ENCODE measurements at regions not wholly inside any gene's neighbourhood (a gene's known extent, or its start where the extent isn't known, plus 50 kb on each side); places are given as distances from the start of the nearest gene placed in this dataset.

DNA sequence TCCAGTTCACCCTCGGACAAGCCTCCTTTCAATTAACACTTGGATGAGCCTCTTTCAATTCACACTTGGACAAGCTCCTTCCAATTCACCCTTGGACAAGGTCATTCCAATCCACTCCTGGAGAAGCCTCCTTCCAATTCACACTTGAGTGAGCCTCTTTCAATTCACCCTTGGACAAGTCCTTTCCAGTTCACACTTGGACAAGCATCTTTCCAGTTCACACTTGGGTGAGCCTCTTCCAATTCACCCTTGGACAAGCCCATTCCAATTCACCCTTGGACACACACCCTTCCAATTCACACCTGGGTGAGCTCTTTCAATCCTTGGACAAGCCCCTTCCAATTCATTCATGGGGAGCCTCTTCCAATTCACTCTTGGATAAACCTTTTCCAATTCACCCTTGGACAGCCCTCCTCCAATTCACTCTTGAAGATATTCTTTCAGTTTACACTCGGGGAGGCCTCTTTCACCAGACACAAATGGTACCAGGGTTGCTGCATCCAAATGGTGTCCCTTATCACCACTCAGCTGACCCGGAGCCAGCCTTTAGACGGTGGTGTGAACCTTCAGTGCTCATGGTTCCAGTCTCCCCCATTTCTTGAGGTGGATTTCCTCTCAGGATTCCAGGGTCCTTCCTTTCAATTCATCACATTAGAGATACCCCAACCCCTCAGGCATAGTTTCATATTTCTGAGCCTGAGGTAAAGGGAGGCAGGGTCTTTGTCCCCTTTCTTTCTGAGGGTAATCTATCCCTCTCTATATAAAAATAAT is 183.6 kb downstream of the SH3BP4 start:
- H3K27ac ChIP-seq = no peak overlapping the region
- peak in 1 of 2 donors; percentile 30 for DNase-seq (ENCODE audit: low spot score in 2 of 2)
- H3K4me3 ChIP-seq = no peak overlapping the region
- intact Hi-C loops (cut with DNase I) = loop anchor here (5.0 to 10.0 kb wide), 2 partner anchors 457 to 609 kb away; no protein-coding TSS in a partner anchor
- no peaks in the 10 kb centered on the region for H3K4me1 ChIP-seq
- no peaks in the 10 kb centered on the region for H3K27me3 ChIP-seq
- TF ChIP-seq, protein P1, sequence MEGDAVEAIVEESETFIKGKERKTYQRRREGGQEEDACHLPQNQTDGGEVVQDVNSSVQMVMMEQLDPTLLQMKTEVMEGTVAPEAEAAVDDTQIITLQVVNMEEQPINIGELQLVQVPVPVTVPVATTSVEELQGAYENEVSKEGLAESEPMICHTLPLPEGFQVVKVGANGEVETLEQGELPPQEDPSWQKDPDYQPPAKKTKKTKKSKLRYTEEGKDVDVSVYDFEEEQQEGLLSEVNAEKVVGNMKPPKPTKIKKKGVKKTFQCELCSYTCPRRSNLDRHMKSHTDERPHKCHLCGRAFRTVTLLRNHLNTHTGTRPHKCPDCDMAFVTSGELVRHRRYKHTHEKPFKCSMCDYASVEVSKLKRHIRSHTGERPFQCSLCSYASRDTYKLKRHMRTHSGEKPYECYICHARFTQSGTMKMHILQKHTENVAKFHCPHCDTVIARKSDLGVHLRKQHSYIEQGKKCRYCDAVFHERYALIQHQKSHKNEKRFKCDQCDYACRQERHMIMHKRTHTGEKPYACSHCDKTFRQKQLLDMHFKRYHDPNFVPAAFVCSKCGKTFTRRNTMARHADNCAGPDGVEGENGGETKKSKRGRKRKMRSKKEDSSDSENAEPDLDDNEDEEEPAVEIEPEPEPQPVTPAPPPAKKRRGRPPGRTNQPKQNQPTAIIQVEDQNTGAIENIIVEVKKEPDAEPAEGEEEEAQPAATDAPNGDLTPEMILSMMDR (IDR thresholded peaks at IDR 0.05) = no peak
- no peaks in the 10 kb centered on the region for H3K36me3 ChIP-seq
- H3K9me3 ChIP-seq = no peaks in the 10 kb centered on the region

DNA sequence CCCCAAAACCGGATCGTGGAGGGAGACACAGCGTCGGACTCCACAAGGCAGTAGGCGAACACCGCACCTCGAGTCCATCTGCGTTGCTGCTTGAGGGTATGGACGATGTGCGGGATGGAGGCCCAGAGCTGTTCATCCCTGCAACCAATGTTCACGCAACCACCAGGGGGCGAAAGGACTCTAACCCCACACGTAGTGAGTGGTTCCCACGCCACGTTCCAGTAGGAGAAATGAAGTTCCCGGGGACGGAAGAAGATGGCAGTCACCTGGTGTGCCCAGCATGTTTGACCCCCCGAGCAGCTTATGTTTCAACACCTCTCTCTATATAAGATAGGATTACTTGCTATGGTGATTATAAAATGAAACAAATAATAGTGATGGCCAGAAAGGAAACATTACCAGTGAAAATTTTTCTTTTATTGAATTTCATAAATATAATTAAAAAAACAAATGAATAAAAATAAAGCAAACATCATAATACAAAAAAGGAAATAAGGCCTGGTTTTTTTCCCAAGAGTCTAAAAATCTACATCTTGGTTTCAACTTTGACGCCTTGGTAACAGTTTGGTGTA is 184.3 kb downstream of the SH3BP4 start:
- H3K4me1 ChIP-seq = no peaks in the 10 kb centered on the region
- H3K27ac ChIP-seq = no peak overlapping the region
- intact Hi-C loops (cut with DNase I) = loop anchor here (5.0 to 10.0 kb wide), 2 partner anchors 456 to 609 kb away; no protein-coding TSS in a partner anchor
- H3K4me3 ChIP-seq = no peak overlapping the region
- peak in 1 of 2 donors; percentile 69 for DNase-seq (ENCODE audit: low spot score in 2 of 2)
- H3K9me3 ChIP-seq = no peaks in the 10 kb centered on the region
- H3K27me3 ChIP-seq = no peaks in the 10 kb centered on the region
- TF ChIP-seq, protein P1 (IDR thresholded peaks at IDR 0.05) = peak in 2 of 3 experiments; percentile 14 to 49
- H3K36me3 ChIP-seq = no peaks in the 10 kb centered on the region

- no peaks in the 10 kb centered on the region for H3K36me3 ChIP-seq
- intact Hi-C loops (cut with DNase I) = loop anchor here (5.0 to 10.0 kb wide), 2 partner anchors 454 to 606 kb away; no protein-coding TSS in a partner anchor
- no peaks in the 10 kb centered on the region for H3K27me3 ChIP-seq
- DNase-seq (ENCODE audit: low spot score in 2 of 2) = no peak
- TF ChIP-seq, protein P1 (IDR thresholded peaks at IDR 0.05) = no peak
- no peaks in the 10 kb centered on the region for H3K4me1 ChIP-seq
- H3K27ac ChIP-seq = no peak overlapping the region
- no peaks in the 10 kb centered on the region for H3K9me3 ChIP-seq
- no peak overlapping the region for H3K4me3 ChIP-seq
Measured at GRCh38 chr2:235138339-235138738, 186.5 kb downstream of the SH3BP4 start.

DNA sequence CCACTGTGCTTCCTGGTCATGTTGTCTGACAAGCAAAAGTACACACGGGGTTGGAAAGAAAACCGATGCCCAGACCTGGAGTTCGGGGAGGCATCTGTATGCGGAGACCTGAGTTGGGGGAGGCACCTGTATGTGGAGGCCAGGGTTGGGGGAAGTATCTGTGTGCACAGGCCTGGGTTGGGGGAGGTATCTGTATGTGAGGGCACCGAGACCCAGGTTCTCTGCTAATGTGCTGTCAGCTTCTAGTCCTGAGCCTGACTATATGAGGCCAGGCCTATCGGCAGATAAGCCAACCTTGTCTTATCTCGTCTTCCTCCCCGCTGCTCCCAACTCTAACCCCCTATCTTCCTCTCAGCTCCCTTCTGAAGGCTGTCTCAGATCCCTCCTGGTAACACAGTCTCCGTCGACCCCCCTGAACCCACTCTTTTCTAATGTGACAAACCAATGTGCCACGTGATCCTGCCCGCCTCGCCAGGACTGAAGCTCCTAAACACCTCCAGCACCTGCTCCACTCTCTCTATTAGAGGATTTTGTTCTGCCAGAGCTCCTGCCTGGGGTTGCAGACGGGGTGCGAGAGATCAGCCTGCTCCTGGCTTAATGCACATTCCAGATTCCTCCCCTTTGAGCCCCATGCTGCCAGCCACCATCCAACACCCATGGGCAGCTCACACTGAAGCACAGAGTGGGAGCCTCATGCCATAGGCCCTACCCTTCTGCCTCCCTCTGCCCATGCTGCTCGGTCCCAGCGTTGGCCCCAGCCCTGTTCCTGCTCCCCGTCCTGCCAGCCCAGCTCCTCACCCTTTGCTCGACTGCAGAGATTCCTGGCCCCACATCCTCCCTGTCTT is 188.4 kb downstream of the SH3BP4 start:
- Histone ChIP-seq H3K4me3 (no peak overlapping the region), H3K9me3 (no peaks in the 10 kb centered on the region), H3K36me3 (no peaks in the 10 kb centered on the region), H3K27me3 (no peaks in the 10 kb centered on the region), H3K4me1 (no peaks in the 10 kb centered on the region), H3K27ac (no peak overlapping the region)
- TF ChIP-seq, protein P1 (IDR thresholded peaks at IDR 0.05) = no peak
- intact Hi-C loops (cut with DNase I) = loop anchor here (5.0 to 10.0 kb wide), 2 partner anchors 452 to 605 kb away; no protein-coding TSS in a partner anchor
- DNase-seq (ENCODE audit: low spot score in 2 of 2) = no peak

- no peak for DNase-seq (ENCODE audit: low spot score in 2 of 2)
- intact Hi-C loops (cut with DNase I) = no loop called here
- H3K4me3 ChIP-seq = no peak overlapping the region
- no peaks in the 10 kb centered on the region for H3K27me3 ChIP-seq
- H3K4me1 ChIP-seq = no peaks in the 10 kb centered on the region
- TF ChIP-seq, protein P1 (IDR thresholded peaks at IDR 0.05) = no peak
- no peaks in the 10 kb centered on the region for H3K9me3 ChIP-seq
- H3K36me3 ChIP-seq = no peaks in the 10 kb centered on the region
- no peak overlapping the region for H3K27ac ChIP-seq
Measured at GRCh38 chr2:235140801-235141081, 188.9 kb downstream of the SH3BP4 start.
